ENCODE measurements at regions not wholly inside any gene's neighbourhood (a gene's known extent, or its start where the extent isn't known, plus 50 kb on each side); places are given as distances from the start of the nearest gene placed in this dataset.
"Not testable (repeated sequence)": the region's sequence is repeated elsewhere in the genome, so short reads cannot be mapped to it uniquely, and the experiment has no call there.

- Mint-ChIP-seq H3K4me3 (peak overlapping the region; percentile 38 to 65), H3K27ac (peak overlapping the region; percentile 94)
- DNase-seq = peak; percentile 46 to 49
These were observed 67.3 kb upstream of the DDR1 start for GRCh38 chr6:30816791-30817739.

DNA sequence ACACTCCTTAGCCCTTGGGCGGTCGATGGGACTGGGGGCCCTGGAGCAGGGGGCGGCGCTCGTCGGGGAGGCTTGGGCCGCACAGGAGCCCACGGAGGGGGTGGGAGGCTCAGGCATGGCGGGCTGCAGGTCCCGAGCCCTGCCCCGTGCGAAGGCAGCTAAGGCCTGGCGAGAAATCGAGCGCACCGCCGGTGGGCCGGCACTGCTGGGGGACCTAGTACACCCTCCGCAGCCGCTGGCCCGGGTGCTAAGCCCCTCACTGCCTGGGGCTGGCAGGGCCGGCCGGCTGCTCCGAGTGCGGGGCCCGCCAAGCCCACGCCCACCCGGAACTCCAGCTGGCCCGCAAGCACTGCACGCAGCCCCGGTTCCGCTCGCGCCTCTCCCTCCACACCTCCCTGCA, 68.0 kb upstream of the DDR1 start:
- H3K4me3 Mint-ChIP-seq; DNase-seq; ATAC-seq (replicated peaks in 1 of 2); H3K27me3 Mint-ChIP-seq (ENCODE audit: low read depth); H3K9me3 Mint-ChIP-seq; H3K27ac Mint-ChIP-seq: not testable (repeated sequence)
- H3K36me3 Mint-ChIP-seq (ENCODE audit: insufficient read depth in 2 of 2) = peaks cover 21 to 23% of the 10 kb centered on the region in 2 donors
- H3K4me1 Mint-ChIP-seq (ENCODE audit: low read depth) = peaks cover 87% of the 10 kb centered on the region

More at GRCh38 chr6:30816791-30817739, 67.3 kb upstream of the DDR1 start:
- Mint-ChIP-seq H3K9me3 (peaks cover 3 to 5% of the 10 kb centered on the region in 2 donors), H3K36me3 (ENCODE audit: insufficient read depth in 2 of 2) (peaks cover 17 to 21% of the 10 kb centered on the region in 2 donors), H3K4me1 (ENCODE audit: low read depth) (peaks cover 87% of the 10 kb centered on the region), H3K27me3 (ENCODE audit: low read depth) (no peaks in the 10 kb centered on the region)
- ATAC-seq (replicated peaks in 1 of 2) = peak; percentile 41 to 59

DNA sequence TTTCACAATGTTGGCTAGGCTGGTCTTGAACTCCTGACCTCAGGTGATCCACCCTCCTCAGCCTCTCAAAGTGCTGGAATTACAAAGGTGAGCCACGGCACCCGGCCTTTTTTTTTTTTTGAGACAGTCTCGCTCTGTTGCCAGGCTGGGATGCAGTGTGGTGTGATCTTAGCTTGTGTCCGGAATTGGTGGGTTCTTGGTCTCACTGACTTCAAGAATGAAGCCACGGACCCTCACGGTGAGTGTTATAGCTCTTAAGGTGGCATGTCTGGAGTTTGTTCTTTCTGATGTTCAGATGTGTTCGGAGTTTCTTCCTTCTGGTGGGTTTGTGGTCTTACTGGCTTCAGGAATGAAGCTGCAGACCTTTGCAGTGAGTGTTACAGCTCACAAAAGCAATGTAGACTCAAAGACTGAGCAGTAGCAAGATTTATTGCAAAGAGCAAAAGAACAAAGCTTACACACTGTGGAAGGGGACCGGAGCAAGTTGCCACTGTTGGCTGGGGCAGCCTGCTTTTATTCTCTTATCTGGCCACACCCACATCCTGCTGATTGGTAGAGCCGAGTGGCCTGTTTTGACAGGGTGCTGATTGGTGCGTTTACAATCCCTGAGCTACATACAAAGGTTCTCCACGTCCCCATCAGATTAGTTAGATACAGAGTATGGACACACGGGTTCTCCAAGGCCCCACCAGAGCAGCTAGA, 69.1 kb upstream of the DDR1 start:
- H3K4me3 Mint-ChIP-seq = peak overlapping the region; percentile 54 to 69
- H3K27ac Mint-ChIP-seq = peak overlapping the region; percentile 98
- DNase-seq = peak; percentile 64 to 76
- not testable (repeated sequence) for H3K27me3 Mint-ChIP-seq (ENCODE audit: low read depth); H3K9me3 Mint-ChIP-seq
- H3K4me1 Mint-ChIP-seq (ENCODE audit: low read depth) = peaks cover 90% of the 10 kb centered on the region
- ATAC-seq (replicated peaks in 1 of 2) = peak in 1 of 2 donors; percentile 8
- peaks cover 21 to 24% of the 10 kb centered on the region in 2 donors for H3K36me3 Mint-ChIP-seq (ENCODE audit: insufficient read depth in 2 of 2)

GRCh38 chr6:30814146-30815040, 69.9 kb upstream of the DDR1 start:
- H3K27me3 Mint-ChIP-seq (ENCODE audit: low read depth) = no peaks in the 10 kb centered on the region
- peaks cover 21 to 24% of the 10 kb centered on the region in 2 donors for H3K36me3 Mint-ChIP-seq (ENCODE audit: insufficient read depth in 2 of 2)
- ATAC-seq (replicated peaks in 1 of 2) = peak; percentile 45 to 50
- H3K27ac Mint-ChIP-seq = peak overlapping the region; percentile 98
- peaks cover 90% of the 10 kb centered on the region for H3K4me1 Mint-ChIP-seq (ENCODE audit: low read depth)
- peak overlapping the region; percentile 64 to 69 for H3K4me3 Mint-ChIP-seq
- H3K9me3 Mint-ChIP-seq = peaks cover 3 to 5% of the 10 kb centered on the region in 2 donors
- peak; percentile 72 to 82 for DNase-seq

GRCh38 chr6:30813631-30814145, 69.3 kb upstream of the IER3 start:
- Mint-ChIP-seq H3K4me3 (peak overlapping the region; percentile 64 to 69), H3K36me3 (ENCODE audit: insufficient read depth in 2 of 2) (peaks cover 21 to 22% of the 10 kb centered on the region in 2 donors), H3K9me3 (peaks cover 3 to 5% of the 10 kb centered on the region in 2 donors), H3K27ac (peak overlapping the region; percentile 98), H3K4me1 (ENCODE audit: low read depth) (peaks cover 90% of the 10 kb centered on the region), H3K27me3 (ENCODE audit: low read depth) (no peaks in the 10 kb centered on the region)
- DNase-seq (peak in 1 of 2 donors; percentile 31), ATAC-seq (replicated peaks in 1 of 2) (no peak)

- Mint-ChIP-seq H3K36me3 (ENCODE audit: insufficient read depth in 2 of 2) (peaks cover 16 to 20% of the 10 kb centered on the region in 2 donors), H3K4me3 (peak overlapping the region; percentile 3 to 49), H3K4me1 (ENCODE audit: low read depth) (peaks cover 94% of the 10 kb centered on the region), H3K9me3 (peaks cover 2 to 3% of the 10 kb centered on the region in 2 donors), H3K27ac (peak overlapping the region; percentile 7), H3K27me3 (ENCODE audit: low read depth) (no peaks in the 10 kb centered on the region)
- ATAC-seq (replicated peaks in 1 of 2) (peak; percentile 78 to 80), DNase-seq (peak; percentile 84 to 90)
These were observed 66.5 kb upstream of the IER3 start for GRCh38 chr6:30810813-30811339.

DNA sequence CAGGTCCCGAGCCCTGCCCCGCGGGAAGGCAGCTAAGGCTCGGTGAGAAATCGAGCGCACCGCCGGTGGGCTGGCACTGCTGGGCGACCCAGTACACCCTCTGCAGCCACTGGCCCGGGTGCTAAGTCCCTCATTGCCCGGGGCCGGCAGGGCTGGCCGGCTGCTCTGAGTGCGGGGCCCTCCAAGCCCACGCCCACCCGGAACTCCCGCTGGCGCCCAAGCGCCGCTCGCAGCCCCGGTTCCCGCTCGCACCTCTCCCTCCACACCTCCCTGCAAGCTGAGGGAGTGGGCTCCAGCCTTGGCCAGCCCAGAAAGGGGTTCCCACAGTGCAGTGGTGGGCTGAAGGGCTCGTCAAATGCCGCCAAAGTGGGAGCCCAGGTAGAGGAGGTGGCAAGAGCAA, 63.2 kb upstream of the IER3 start:
- not testable (repeated sequence) for H3K4me3 Mint-ChIP-seq; DNase-seq; H3K27ac Mint-ChIP-seq; ATAC-seq (replicated peaks in 1 of 2); H3K27me3 Mint-ChIP-seq (ENCODE audit: low read depth); H3K36me3 Mint-ChIP-seq (ENCODE audit: insufficient read depth in 2 of 2); H3K9me3 Mint-ChIP-seq
- peaks cover 88% of the 10 kb centered on the region for H3K4me1 Mint-ChIP-seq (ENCODE audit: low read depth)

GRCh38 chr6:30806581-30807183, 62.3 kb upstream of the IER3 start:
- Mint-ChIP-seq H3K27me3 (ENCODE audit: low read depth) (no peaks in the 10 kb centered on the region), H3K27ac (no peak overlapping the region), H3K9me3 (peaks cover 0 to 4% of the 10 kb centered on the region in 2 donors), H3K4me3 (no peak overlapping the region), H3K4me1 (ENCODE audit: low read depth) (peaks cover 88% of the 10 kb centered on the region), H3K36me3 (ENCODE audit: insufficient read depth in 2 of 2) (peaks cover 0 to 4% of the 10 kb centered on the region in 2 donors)
- DNase-seq = no peak
- no peak for ATAC-seq (replicated peaks in 1 of 2)

DNA sequence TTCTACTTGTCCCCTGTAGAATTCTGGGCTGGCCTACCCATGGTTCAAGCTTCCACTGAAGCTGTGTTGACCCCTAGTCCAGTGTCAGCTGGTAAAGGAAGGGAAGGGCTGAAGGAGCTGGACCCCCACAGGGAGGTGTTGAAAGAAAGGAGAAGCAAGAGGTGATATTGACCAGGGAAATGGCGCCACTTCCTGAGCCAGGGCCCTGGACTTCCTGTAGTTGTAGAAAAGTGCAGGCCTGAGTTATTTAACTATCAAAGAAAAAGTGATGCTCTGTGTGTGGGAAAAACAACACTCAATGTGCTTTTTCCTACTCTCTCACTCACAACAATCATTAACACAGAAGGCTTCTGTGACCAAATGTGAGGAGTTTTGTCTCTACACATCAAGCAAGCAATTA, 60.0 kb upstream of the IER3 start:
- no peak overlapping the region for H3K27ac Mint-ChIP-seq
- H3K36me3 Mint-ChIP-seq (ENCODE audit: insufficient read depth in 2 of 2) = no peaks in the 10 kb centered on the region
- peaks cover 0 to 4% of the 10 kb centered on the region in 2 donors for H3K9me3 Mint-ChIP-seq
- ATAC-seq (replicated peaks in 1 of 2) (no peak), DNase-seq (no peak)
- H3K27me3 Mint-ChIP-seq (ENCODE audit: low read depth) = no peaks in the 10 kb centered on the region
- no peak overlapping the region for H3K4me3 Mint-ChIP-seq
- peaks cover 65% of the 10 kb centered on the region for H3K4me1 Mint-ChIP-seq (ENCODE audit: low read depth)

GRCh38 chr6:30802731-30803130, 58.4 kb upstream of the IER3 start:
- H3K27me3 Mint-ChIP-seq (ENCODE audit: low read depth) = no peaks in the 10 kb centered on the region
- DNase-seq (no peak), ATAC-seq (replicated peaks in 1 of 2) (peak; percentile 42)
- H3K4me3 Mint-ChIP-seq = no peak overlapping the region
- H3K27ac Mint-ChIP-seq = no peak overlapping the region
- peaks cover 0 to 4% of the 10 kb centered on the region in 2 donors for H3K9me3 Mint-ChIP-seq
- H3K36me3 Mint-ChIP-seq (ENCODE audit: insufficient read depth in 2 of 2) = no peaks in the 10 kb centered on the region
- peaks cover 56% of the 10 kb centered on the region for H3K4me1 Mint-ChIP-seq (ENCODE audit: low read depth)

DNA sequence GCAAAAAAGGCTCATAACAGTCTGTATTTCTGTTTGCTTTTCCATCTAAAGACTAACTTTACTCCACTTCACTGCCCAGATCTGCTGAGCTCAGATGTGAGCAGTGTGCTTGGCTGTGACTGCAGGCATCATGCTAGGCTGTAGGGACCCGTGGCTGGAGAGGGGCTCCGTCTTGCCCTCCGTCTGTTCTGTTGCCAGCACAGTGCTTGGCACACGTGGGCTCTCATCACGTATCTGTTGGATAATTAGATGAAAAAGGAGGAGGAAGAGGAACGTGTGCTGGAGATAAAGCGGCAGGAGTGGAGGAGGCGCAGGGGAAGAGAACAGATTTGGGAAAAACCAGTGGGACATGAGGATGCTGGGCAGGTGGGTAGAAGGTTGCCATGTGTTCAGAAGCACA, 57.6 kb upstream of the IER3 start:
- no peaks in the 10 kb centered on the region for H3K36me3 Mint-ChIP-seq (ENCODE audit: insufficient read depth in 2 of 2)
- ATAC-seq (replicated peaks in 1 of 2) = no peak
- H3K27ac Mint-ChIP-seq = no peak overlapping the region
- H3K9me3 Mint-ChIP-seq = peaks cover 0 to 4% of the 10 kb centered on the region in 2 donors
- H3K4me1 Mint-ChIP-seq (ENCODE audit: low read depth) = peaks cover 54% of the 10 kb centered on the region
- no peaks in the 10 kb centered on the region for H3K27me3 Mint-ChIP-seq (ENCODE audit: low read depth)
- DNase-seq = no peak
- no peak overlapping the region for H3K4me3 Mint-ChIP-seq

- no peak overlapping the region for H3K27ac Mint-ChIP-seq
- no peak for DNase-seq
- ATAC-seq (replicated peaks in 1 of 2) = no peak
- peaks cover 47% of the 10 kb centered on the region for H3K4me1 Mint-ChIP-seq (ENCODE audit: low read depth)
- H3K4me3 Mint-ChIP-seq = no peak overlapping the region
- peaks cover 0 to 2% of the 10 kb centered on the region in 2 donors for H3K36me3 Mint-ChIP-seq (ENCODE audit: insufficient read depth in 2 of 2)
- H3K9me3 Mint-ChIP-seq = peaks cover 0 to 4% of the 10 kb centered on the region in 2 donors
- no peaks in the 10 kb centered on the region for H3K27me3 Mint-ChIP-seq (ENCODE audit: low read depth)
These were observed 56.5 kb upstream of the IER3 start for GRCh38 chr6:30800871-30801270.
